Adrenal gland (tissue), 5 donors: ENCODE measurements at regions not wholly inside any gene's neighbourhood (a gene's known extent, or its start where the extent isn't known, plus 50 kb on each side); places are given as distances from the start of the nearest gene placed in this dataset.

Source experiments
- POLR2A ChIP-seq, 2 donors: fragments of 450-650 bp; IDR thresholded peaks; one replicate each; pipeline ENCODE4 v1.6.1; 2017; ENCODE audit warnings: antibody characterized with exemption in 2 of 2, mild to moderate bottlenecking in 2 of 2, moderate library complexity in 1 of 2
- TF ChIP-seq, protein P1 (sequence below), 6 experiments: fragments of 450-650 bp in 4 of 6; fragments of 200-600 bp in 2 of 6; sonication (generic) in 1 of 6; IDR thresholded peaks; 1 replicate in 5 of 6; 2 replicates in 1 of 6; pipeline versions ENCODE4 v1.5.1 to v1.8.0; 2016 to 2021; ENCODE audit warnings: antibody characterized with exemption in 6 of 6, mild to moderate bottlenecking in 2 of 6, moderate library complexity in 1 of 6
- donor health status: DM: no; HTN: no; CAD: no.

DNA sequence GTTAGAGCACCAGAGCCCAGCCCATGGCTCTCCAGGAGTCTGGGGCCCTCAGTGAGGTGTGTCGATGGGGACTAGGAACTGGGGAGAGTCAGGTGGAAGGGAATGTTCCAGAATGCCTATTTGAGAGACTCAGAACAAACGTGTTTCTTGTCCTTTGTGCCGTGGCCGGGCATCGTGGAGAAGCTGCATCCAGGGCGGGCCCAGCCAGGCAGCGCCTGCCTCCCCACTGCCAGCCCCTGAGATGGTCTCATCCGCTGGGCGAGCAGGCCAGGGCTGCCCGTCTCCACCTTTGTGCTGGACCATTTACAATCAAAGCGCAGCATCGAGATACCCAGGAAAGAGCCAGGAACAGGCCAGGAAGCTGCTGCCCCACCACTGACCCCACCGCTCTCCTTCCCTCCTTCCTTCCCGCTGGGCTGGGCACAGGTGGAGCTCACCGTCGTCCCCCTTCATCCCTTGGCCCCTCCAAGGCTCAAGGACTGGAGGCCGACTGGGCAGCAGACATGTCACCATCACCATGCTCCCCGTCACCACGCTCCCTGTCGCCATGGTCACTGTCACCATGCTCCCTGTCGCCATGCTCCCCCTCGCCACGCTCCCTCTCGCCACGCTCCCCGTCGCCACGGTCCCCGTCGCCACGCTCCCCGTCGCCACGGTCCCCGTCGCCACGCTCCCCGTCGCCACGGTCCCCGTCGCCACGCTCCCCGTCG lies 71.1 kb upstream of the ADGRA1 start:
- TF ChIP-seq, protein P1, sequence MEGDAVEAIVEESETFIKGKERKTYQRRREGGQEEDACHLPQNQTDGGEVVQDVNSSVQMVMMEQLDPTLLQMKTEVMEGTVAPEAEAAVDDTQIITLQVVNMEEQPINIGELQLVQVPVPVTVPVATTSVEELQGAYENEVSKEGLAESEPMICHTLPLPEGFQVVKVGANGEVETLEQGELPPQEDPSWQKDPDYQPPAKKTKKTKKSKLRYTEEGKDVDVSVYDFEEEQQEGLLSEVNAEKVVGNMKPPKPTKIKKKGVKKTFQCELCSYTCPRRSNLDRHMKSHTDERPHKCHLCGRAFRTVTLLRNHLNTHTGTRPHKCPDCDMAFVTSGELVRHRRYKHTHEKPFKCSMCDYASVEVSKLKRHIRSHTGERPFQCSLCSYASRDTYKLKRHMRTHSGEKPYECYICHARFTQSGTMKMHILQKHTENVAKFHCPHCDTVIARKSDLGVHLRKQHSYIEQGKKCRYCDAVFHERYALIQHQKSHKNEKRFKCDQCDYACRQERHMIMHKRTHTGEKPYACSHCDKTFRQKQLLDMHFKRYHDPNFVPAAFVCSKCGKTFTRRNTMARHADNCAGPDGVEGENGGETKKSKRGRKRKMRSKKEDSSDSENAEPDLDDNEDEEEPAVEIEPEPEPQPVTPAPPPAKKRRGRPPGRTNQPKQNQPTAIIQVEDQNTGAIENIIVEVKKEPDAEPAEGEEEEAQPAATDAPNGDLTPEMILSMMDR (IDR thresholded peaks at IDR 0.05) = no peak
- TF ChIP-seq POLR2A (IDR thresholded peaks at IDR 0.05) = no peak
